Activated CD4-positive, alpha-beta T cell treated with anti-CD3 and anti-CD28 coated beads, Interleukin-2, Interleukin-4, amounts not matched to agents 100 ng/mL and 50 ng/mL, durations not matched to agents 16 hours and 8 hours (primary cell): ENCODE measurements at regions not wholly inside any gene's neighbourhood (a gene's known extent, or its start where the extent isn't known, plus 50 kb on each side); places are given as distances from the start of the nearest gene placed in this dataset.

ENCODE experiments used
- DNase-seq: peaks from one replicate; pipeline ENCODE4 v3.0.0-alpha.2; 2020; ENCODE audit warnings: low spot score

DNA sequence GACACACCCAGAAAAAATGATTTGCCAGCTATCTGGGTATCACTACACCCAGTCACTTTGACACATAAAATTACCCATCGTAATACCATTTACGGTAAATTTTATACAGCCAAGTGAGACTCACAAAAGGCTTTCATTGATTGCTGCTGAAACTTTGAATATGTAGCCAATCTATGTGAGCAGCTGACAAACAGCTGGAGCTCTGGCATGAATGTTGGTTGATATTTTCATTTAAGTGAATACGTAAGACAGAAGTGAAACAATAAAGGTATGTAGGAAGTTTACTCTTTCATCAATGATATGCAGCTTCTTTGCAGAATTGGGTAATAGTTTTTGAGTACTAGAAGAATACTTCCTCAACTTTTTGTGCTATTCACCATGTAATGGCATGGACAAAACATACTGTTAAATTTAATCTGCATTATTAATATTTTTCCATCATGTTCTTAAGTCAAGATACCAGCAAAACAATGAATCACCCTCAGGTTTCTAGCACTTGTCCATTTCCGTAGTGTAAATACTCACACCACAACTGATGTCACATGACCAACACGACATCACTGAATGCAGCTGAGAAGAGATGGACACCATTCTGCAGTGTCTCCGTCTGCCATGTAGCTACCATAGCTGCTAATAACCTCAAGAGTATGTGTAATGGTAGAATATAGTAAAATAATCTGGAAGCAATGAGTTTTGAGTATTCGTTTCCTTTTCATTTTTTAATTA, 205.9 kb upstream of the HES1 start:
- no peak for DNase-seq

DNA sequence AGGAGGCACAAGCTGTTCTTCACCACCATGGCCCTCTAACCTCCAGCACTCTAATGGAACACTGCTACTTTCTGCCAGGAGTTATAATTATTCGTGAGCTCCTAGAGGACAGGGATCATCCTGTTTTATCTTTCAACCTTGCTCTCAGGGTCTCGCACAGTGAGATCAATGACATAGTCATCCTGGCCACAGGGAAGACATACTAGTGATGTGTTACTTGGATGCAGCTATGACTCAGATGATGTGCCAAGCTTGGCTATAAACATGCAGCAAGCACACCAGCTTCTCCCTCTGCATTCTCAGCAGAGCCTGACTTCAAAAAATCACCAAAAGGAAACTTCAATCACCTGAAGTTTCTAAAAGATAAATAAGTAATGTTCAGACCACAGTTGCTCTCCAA, 203.8 kb upstream of the HES1 start:
- DNase-seq: no peak

DNA sequence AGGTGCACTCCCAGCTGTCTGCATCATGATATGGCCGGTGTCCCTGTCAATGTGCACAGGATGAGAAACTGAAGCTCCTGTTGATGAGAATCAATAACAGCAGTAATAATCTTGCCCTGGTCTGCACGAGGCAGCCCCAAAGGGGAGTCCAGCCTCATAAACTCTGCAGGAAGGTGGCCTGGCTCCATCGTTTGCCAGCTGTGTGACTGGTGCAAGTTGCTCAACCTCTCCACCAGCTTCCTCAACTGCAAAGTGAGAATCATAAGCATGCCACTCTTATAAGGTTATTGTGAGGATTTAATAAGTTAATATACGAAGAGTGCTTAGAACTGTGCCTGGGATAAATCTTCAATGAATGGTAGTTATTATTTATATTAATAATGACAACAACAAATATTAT, 203.4 kb upstream of the HES1 start:
- no peak for DNase-seq

DNA sequence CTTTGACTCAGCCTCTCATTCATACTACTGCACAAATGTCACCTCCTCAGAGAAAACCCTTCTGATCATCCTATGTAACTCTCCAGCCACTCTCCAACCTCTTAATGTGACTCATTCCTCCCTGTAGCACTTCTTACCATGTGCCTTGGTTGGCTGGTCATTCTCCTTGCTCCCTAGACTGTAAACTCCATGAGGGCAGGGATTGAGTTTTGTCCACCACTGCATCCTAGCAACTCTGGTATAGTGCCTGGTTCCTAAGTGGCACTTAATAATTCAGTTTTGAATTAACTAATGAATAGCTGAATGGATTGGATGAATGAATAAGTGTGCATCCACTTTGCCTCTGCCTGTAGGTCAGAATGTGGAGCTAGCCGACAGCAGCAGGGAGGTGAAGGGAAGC, 202.5 kb upstream of the HES1 start:
- no peak for DNase-seq

DNA sequence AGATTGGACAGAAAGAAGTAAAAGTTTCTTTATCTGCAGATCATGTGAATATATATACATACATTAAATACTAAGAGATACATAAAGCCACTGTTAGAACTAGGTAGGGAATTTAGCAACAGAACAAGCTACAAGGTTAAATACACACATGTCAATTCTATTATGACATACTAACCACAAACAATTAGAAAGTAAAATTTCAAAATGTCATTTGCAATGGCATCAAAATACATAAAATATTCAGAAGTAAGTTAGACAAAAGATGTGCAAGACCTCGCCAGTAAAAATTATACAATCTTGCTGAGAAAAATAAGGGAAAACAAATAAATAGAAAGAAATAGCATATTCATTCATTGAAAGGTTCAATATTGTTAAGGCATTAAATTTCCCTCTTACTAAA, 200.0 kb upstream of the HES1 start:
- no peak for DNase-seq

DNA sequence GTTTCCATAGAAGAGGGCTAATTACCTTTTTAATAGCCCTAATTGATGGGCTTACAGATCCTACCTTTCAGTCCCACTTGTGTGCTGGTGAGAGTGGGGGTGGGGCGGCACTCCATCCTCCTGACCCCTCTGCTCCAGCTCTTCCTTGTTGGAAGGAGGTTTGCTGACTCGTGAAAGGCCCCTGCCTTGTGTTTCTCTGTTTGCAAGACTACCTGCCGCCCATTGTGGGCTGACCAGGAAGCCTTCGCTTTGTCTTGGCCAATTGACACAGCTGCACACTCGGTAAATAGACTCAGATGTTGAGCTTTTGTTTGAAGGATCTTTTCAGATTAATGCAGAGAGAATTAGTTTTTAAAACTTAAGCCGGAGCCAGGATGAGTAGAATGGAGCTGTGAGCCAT, 197.3 kb upstream of the HES1 start:
- DNase-seq: no peak

DNA sequence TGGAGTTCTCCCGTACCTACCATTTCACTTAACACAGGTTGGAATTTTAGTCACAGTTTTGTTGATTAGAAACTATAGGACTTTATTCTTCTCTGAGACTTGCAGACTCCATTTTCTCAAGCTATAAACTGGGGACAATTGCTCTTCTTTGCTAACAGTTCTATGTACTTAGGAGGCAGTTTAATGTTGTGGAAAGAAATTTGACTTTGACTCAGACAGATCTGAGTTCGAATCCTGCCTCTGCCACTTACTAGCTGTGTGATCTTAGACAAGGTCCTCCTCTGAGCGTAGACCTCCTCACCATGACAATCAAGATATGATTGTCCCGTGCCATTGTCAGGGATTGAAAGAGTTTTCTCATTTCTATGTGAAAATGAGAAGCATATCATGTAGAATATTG, 196.4 kb upstream of the HES1 start:
- DNase-seq: no peak

DNA sequence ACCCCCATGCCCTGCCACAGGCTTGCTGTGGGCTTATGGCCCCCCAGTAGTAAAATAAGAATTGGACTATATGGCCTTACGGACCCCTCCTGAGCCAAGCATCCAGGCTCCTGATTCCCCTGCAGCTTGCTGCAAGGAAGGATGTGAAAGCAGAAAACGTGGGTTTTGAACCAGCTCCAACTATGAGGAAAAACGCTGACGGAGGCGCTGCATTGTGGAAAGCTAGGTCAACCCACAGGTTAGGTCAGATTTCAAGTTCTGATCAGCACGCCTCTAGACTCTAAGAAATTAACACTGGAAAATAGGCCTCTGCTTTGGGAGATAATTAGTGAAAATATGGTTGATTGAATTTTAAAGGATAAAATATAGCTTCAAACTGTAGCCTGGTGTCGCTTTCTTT, 195.4 kb upstream of the HES1 start:
- no peak for DNase-seq

DNA sequence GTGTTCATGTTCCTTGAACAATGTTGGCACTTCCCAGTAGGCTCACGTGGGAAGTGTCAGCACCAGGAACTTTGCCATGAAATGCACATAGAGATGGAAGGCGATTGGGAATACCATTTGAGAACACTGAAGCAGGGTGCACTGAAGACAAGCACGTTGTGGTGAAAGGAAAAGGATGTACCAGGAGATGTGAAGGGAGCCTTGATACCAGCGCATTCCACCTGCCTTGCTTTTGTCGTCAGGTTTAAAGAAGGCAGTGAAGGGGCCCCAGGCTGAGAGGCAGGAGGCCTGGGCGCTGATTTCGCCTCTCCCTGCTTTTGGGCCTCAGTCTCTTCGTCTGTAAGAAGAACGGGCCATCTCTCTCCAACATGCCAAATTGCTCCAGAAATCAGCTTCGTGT, 194.5 kb upstream of the HES1 start:
- no peak for DNase-seq

DNA sequence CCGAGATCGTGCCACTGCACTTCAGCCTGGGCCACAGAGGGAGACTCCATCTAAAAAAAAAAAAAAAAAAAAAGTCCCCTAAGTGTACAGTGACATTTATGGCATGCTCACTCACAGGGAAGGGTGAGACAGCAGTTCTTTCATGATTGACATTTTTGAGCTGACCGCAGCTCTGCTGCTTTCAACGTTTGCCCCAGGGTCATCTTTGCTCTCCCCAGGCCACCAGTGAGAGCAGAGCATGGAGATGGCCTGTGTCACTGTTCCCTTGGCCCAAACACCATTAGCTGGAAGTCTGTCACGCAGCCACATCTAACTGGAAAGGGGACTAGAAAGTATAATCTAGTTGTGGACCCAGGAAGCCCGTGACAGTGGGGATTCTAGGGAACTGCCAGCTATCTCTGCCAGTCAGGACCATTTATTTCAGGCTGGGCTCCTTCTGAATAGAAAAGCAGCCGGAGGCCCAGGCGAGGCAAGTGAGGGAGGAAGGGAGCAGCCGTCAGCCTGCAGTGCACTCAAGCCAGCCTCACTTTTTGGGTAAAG, 193.4 kb upstream of the HES1 start:
- no peak for DNase-seq

DNA sequence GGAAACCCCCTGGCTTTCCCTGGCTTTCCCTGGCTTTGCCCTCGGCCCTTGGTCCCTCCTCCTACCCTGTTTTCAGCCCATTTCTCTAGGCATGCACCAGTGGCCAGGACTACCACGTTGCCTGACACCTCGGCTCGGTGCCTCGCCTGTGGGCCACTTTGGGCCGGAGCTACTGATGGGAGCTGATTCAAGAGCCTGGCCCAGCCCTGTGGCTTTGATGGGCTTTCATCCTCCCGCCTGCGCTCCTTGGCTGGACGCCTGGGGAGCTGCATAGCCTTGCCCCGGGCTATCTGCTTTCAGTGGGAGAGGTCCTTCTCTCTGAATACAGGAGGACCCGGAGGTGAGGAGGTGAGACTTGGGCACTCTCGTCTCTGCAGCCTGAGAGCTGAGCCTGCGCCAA, 192.7 kb upstream of the HES1 start:
- no peak for DNase-seq

DNA sequence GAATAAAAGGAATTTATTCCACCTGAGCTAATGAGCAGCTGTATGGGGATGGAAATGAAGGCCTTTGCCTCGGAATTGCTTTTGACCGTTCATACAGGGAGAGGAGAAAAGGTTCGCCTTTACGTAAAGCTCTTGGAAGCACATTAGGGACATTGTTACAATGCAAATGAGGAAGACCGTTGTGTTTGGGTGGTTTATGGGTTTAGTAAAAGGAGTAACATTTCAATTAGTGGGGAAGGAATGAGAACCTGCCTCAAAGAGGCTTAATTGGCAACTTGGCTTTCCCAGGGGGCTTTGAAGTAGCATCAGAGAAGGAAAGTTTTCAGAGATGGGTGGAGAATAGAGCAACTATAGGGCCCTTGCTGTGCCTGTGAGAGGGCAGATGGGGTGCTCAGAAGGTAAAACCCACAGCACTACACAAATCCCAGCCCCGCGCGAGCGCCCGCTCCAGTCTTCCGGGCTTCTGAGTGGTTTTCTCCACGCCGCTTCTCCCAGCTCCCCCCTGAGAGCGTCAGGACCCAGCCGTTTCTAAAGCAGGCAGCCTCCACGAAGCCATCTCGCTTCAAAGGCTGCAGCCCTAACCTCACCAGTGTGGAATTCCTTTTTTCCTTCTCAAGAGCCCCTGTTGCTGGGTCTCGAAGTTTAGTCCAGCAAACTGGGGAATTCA, 192.0 kb upstream of the HES1 start:
- DNase-seq: no peak

DNA sequence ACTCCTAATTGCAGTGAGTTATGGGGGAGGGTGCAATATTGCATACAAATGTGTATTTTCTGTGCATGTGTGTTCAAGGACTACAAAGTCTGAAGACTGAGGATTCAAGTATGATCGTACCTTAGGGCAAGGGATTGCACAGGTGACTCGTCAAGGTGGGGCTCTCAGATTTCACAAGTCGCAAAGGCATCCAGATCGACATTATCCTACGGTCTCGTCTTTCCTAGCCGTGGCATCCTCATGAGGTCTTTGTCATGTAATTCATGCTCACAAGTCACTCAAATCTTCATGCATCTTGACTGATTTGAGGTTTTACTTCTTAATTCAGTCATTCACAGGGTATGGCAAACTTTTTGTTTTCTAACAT, 191.4 kb upstream of the HES1 start:
- no peak for DNase-seq

DNA sequence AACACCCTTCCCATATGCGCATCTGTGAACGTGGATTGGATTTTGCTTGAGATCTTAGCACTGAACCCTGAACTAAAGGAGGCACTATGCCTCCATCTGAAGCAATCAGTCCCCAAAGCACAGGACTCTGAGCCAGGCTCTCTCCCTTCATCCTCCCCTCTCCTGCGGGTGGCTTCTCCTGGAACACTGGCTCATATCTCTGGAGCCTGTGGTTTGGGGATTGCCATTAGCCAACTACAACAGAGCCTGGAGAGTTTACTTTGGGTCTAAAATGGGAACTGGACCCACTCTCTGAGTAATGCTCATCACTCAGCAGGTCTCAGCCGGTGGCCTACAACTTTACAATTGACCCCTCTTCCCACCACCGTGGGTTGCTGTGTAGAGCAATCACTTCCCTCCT, 190.8 kb upstream of the HES1 start:
- no peak for DNase-seq

DNA sequence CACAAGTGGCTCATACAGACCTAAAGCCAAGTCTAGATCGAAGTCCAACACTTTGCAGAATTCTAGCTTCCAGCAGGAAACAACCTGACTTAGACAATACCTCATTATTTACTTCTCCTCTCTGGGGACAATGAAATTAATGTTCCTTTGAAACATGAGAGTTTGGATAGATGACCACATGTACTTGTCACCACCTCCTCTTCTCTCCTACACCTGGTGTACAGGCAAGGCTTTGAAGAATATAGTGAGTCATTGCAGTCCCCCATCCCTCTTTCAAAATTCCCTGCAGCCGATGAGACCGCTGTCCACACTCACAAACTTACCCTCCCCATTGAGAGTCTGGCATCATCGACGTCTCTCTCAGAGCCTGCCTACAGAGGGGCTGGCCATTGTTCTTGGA, 189.0 kb upstream of the HES1 start:
- DNase-seq: no peak

DNA sequence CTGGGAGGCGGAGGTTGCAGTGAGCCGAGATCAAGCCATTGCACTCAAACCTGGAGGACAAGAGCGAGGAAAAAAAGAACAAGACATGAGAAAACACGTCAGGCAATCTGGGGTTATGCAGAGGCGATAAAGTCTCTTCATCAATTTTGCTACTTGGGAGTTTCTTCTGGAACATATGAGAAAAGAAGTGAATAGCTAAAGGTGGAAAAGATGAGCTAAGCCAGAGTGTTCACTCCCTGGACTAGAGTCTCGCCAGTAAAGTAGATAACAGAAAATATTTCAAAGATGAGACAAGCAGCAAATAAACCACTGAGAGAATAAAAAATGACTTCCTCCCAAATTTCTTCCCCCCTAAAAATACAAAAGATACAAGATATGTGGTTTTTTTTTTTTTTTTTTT, 188.4 kb upstream of the HES1 start:
- DNase-seq: no peak

DNA sequence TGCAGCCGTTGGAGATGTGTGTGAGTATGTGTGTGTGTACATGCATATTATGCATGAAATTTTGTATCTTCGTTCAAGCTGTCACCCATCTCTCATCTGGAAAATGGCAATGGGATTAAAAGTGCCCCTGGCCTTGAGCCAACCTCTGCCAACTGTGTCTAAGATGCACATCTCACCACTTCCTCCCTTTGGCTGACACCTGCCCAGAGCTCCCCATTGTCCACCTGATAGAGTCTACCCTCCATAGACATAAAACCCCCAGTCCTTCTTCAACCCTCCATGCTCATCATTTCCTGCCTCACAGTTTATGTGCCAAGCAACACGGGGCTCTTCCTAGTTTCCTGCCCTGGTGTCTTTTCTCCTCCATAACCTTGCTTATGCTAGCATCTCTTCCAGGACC, 187.5 kb upstream of the HES1 start:
- no peak for DNase-seq

DNA sequence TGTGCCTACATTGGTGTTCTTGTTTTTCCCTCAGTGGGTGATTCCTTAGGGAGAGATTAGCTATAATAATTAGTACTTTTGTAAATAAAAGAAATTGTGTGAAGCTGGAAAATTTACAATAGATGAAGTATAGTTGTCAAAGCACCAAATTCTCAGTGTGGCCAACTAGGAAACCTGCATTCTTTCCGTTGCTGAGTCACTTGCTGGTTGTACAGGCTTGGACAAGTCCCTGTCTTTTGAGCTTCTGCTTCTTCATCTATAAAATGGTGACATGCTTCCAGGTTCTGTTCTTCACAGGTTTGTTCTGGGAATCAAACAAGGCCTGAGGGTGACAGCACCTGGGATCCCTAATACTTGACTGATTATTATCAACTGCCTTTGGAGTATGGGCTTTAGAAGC, 184.1 kb upstream of the HES1 start:
- DNase-seq: no peak

DNA sequence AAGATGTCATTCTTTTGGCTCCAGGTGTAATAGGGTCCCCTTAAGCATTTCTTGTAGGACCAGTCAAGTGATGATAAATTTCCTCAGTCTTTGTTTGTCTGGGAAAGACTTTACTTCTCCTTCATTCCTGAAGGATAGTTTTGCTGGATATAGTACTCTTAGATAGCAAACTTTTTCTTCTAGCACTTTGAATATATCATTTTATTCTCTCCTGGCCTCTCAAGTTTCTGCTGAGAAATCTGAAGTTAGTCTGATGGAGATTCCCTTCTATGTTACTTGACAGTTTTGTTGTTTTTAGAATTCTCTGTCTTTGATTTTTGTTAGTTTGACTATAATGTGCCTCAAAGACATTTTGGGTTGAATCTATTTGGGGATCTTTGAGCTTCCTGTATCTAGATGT, 181.2 kb upstream of the HES1 start:
- DNase-seq: no peak

DNA sequence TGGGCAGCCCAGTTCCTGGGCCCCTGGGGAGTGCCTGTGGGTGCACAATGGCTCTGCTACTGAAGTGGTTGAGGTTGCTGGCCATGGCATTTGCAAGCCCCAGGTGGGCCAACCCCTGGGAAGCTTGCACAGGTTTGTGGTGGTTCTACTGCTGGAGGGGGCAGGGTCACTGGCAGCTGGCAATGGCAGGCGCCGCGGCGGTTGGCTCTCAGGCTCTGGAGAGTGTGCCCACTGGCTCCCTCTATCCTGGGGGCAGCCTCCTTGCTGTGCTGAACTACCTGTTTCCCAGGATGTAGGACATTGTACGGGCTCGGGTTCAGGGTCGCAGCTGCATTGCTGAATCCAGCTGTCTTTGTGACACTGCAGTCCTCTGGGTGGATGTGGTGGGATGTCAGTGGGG, 180.2 kb upstream of the HES1 start:
- no peak for DNase-seq

DNA sequence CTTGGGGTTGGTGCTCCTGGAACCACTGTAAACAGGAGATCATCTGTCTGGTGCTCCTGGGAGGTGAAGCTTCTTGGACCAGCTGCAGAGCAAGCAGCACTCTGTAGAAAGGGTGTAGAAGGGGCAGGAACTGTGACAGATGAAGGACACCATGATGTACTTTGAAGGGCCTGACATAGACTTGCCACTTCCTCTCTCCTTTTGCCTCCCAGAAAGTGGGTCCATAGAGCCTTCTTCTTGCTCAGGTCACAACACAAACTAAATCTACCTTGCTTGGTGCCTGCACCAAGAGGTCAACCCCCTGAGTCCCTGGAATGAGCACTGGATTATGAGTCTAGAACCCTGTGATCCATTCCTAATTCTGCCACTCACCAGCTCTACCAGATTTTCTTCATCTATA, 176.1 kb upstream of the HES1 start:
- no peak for DNase-seq

DNA sequence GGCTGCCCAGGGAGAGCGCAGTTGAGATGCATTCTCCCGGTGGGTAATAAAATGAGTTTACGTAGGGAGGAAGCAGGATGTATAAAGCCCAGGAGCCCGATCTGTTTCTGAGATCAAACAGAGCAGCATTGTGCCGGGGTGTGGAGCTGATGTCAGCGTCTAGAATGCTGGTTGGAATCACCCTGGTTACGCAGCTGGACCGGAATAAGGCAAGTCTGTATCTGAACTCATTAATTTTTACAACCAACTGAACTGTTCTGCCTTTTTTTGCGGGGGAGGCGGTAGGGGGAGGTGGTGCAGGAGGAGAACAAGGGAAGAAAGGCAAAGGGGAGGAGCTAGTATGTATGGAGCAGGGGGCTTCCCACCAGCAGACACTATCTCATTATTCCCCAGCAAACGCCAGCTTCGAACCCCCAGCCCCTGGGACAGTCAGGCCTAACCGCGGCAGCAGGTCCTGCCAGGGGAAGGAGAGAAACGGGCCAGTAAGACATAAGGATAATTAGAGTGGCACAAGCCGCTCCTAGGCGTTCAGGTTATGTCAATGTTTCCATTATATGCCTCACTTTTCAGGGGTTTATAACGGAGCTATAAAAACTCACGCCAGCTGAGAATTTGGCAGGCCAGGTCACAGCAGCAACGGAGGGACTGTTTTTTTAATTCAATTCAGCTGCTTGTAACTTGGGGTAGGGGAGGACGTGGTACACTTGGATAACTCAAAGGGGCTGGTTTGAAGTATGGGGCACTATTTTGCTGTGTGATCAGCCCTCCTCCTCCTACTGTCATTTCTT, 175.3 kb upstream of the HES1 start:
- DNase-seq: no peak

DNA sequence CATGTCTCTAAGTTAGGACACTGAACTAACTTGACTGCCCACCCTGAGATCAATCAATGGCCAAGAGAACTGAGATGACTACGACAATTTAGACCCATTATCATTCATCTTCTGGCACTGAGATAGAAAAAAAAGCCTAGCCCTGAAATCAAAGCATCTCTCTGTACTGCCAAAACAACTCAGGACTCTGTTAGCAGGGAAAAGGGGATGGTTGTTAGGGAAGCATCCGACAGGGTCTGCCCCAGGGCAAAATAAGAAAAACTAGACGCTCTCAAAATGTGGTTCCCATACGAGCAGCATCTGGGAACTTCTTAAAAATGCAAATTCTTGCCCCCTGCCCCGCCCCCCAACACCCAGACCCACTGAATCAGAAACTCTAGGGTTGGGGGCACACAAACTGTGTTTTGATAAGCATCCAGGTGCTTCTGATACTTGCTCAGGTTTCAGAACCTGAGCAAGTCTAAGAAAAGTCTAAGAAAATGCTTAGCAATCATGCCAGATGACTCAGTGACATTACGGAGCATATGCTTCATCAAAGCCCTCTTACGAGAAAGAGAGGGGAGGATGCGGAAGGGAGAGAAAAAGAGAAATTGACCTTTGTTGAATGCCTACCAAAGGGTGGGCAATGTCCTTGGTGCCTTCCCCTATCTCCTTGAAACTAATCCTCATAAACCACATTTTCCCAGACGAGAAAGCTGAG, 172.8 kb upstream of the HES1 start:
- DNase-seq: peak; percentile 71
